Neural progenitor cell (in vitro differentiated cells): ENCODE measurements at regions not wholly inside any gene's neighbourhood (a gene's known extent, or its start where the extent isn't known, plus 50 kb on each side); places are given as distances from the start of the nearest gene placed in this dataset.

Source experiments
- CTCF ChIP-seq: fragments of 200-600 bp; sonication (generic); IDR thresholded peaks from 2 replicates; pipeline ENCODE4 v1.5.1; 2017; ENCODE audit warnings: antibody characterized with exemption, mild to moderate bottlenecking
- EZH2 ChIP-seq: fragments of 200-600 bp; sonication (generic); IDR thresholded peaks from 2 replicates; pipeline ENCODE4 v1.6.1; 2017; ENCODE audit warnings: antibody characterized with exemption, mild to moderate bottlenecking, moderate library complexity
- EZH2phosphoT487 ChIP-seq: fragments of 200-600 bp; sonication (generic); IDR thresholded peaks from 2 replicates; pipeline ENCODE4 v1.6.1; 2017; ENCODE audit warnings: antibody characterized with exemption

DNA sequence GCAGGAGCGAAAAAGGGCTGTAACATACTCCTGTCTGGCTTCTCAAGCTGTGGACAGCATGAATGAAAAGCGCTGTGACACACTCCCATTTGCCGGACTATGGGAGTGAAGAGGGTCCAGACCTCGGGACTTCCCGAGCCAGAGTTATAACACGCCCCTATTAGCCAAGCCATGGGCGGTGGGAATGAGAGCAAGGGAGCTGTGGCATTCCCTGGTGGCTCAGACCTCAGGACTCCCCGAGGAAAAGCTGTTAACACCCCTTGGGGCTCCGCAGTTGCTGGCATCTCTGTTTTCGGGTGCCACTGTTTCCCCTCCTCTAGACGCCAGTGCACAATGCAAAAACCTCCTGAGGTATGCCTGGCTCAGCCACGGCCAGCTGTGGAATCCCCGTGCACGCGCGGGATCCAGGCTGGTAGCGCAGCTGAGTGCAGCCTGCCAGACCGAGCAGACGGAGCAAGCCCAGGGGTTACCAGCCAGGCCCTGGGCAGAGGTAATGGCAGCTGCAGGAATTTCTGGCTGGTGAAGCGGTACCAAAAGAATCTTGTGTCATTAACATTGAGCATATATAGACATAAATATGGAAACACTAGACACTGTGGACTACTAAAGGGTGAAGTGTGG, 1534.6 kb upstream of the PRR20A start:
- TF ChIP-seq CTCF: no peak
- no peak for TF ChIP-seq EZH2
- no peak for TF ChIP-seq EZH2phosphoT487
